HCT116 (cell line): ENCODE measurements at regions not wholly inside any gene's neighbourhood (a gene's known extent, or its start where the extent isn't known, plus 50 kb on each side); places are given as distances from the start of the nearest gene placed in this dataset.

Source experiments
- ATAC-seq: fragments of 200-7000 bp; cut with Tn5 transposase; 2 replicates; pipeline ENCODE4 v1.9.1; 2020; ENCODE audit warnings: mild to moderate bottlenecking, moderate library complexity
- BruUV-seq: library from RNA; stranded (reverse); fragments of 400-500 nt; replicated peaks from 2 replicates; lab custom pipeline; 2021; lab: Mats Ljungman, UMichigan
- CTCF ChIA-PET: fragments of 300-600 bp; sonication (Branson Sonifier 250); formaldehyde crosslinking; loops from one replicate; lab custom pipeline; 2021; ENCODE audit warnings: antibody characterized with exemption; lab: Charles Lee
- POLR2A ChIA-PET: fragments of 300-600, 350-600 bp; sonication (Branson Sonifier 250); formaldehyde crosslinking; loops from one replicate; lab custom pipeline; 2021; ENCODE audit warnings: antibody characterized with exemption; lab: Charles Lee
- RAD21 ChIA-PET, 2 experiments: fragments of 300-600 bp; sonication (Branson Sonifier 250); formaldehyde crosslinking; loops; one replicate each; lab custom pipeline; 2023; ENCODE audit warnings: low total read pairs in 2 of 2; ENCODE audit not compliant: uncharacterized antibody in 2 of 2, unreplicated experiment in 2 of 2, low non-redundant PET in 1 of 2; lab: Charles Lee
- DNase-seq: peaks from one replicate; pipeline ENCODE4 v3.0.0-alpha.2; 2010; ENCODE audit warnings: low read depth, low spot score
- H2AFZ ChIP-seq: fragments of 200-600 bp; shearing (Covaris generic), sonication (generic); 2 replicates; pipeline ENCODE4 v1.6.1; 2017; ENCODE audit warnings: low read depth, mixed run types, mixed read lengths, antibody characterized with exemption, low read length; ENCODE audit not compliant: poor library complexity, severe bottlenecking
- H3K27ac ChIP-seq: 2 replicates; pipeline ENCODE4 v1.5.1; 2012; ENCODE audit warnings: low read depth, low read length
- H3K27me3 ChIP-seq: fragments of 200-600 bp; sonication (generic); 2 replicates; pipeline ENCODE4 v1.6.1; 2016; ENCODE audit warnings: mixed run types, low read length, mixed read lengths; ENCODE audit not compliant: insufficient read depth
- H3K36me3 ChIP-seq, 2 experiments: fragments of 200-500 bp in 1 of 2; fragments of 200-600 bp in 1 of 2; sonication (Bioruptor generic) in 1 of 2; sonication (generic) in 1 of 2; 2 replicates each; pipeline versions ENCODE4 v1.5.1 to v1.6.1; 2014 to 2016; ENCODE audit warnings: low read length in 2 of 2, inconsistent platforms in 1 of 2, mixed read lengths in 1 of 2, mixed run types in 1 of 2; ENCODE audit not compliant: insufficient read depth in 2 of 2, control insufficient read depth in 1 of 2
- H3K4me1 ChIP-seq, 2 experiments: fragments of 200-600 bp in 1 of 2; sonication (generic) in 1 of 2; 2 replicates each; pipeline versions ENCODE4 v1.5.1 to v1.6.1; 2012 to 2017; ENCODE audit warnings: low read length in 2 of 2, inconsistent platforms in 1 of 2, mild to moderate bottlenecking in 1 of 2, mixed read lengths in 1 of 2, mixed run types in 1 of 2, moderate library complexity in 1 of 2; ENCODE audit not compliant: insufficient read depth in 2 of 2, control insufficient read depth in 1 of 2
- H3K4me2 ChIP-seq: fragments of 200-600 bp; sonication (generic); 2 replicates; pipeline ENCODE4 v1.6.1; 2017; ENCODE audit warnings: mixed run types, low read length, mixed read lengths
- H3K4me3 ChIP-seq, 2 experiments: fragments of 200-600 bp in 1 of 2; sonication (generic) in 1 of 2; replicated peaks in 1 of 2; 2 replicates each; pipeline ENCODE4 v1.5.1; 2011 to 2016; ENCODE audit warnings: low read length in 2 of 2, control low read depth in 1 of 2, low read depth in 1 of 2, mild to moderate bottlenecking in 1 of 2, mixed read lengths in 1 of 2, mixed run types in 1 of 2
- H3K79me2 ChIP-seq: fragments of 200-600 bp; sonication (generic); 2 replicates; pipeline ENCODE4 v1.6.1; 2017; ENCODE audit warnings: mild to moderate bottlenecking, mixed run types, low read length, moderate library complexity, mixed read lengths; ENCODE audit not compliant: insufficient read depth
- H3K9ac ChIP-seq: fragments of 200-600 bp; sonication (generic); 2 replicates; pipeline ENCODE4 v1.6.1; 2016; ENCODE audit warnings: low read length, mixed read lengths
- H3K9me2 ChIP-seq: fragments of 200-600 bp; sonication (generic), shearing (Covaris generic); 2 replicates; pipeline ENCODE4 v1.6.1; 2017; ENCODE audit warnings: mixed run types, mild to moderate bottlenecking, moderate library complexity; ENCODE audit not compliant: insufficient read depth
- H3K9me3 ChIP-seq, 2 experiments: fragments of 200-500 bp in 1 of 2; fragments of 200-600 bp in 1 of 2; sonication (Bioruptor generic) in 1 of 2; sonication (generic) in 1 of 2; 2 replicates each; pipeline ENCODE4 v1.6.1; 2014 to 2017; ENCODE audit warnings: low read length in 2 of 2, mixed read lengths in 2 of 2, inconsistent platforms in 1 of 2, low read depth in 1 of 2, mild to moderate bottlenecking in 1 of 2, mixed run types in 1 of 2, moderate library complexity in 1 of 2; ENCODE audit not compliant: control insufficient read depth in 1 of 2, insufficient read depth in 1 of 2
- H4K20me1 ChIP-seq: fragments of 200-600 bp; sonication (generic), shearing (Covaris generic); 2 replicates; pipeline ENCODE4 v1.6.1; 2017; ENCODE audit warnings: mixed run types, mild to moderate bottlenecking, moderate library complexity; ENCODE audit not compliant: insufficient read depth
- CEBPB ChIP-seq: IDR thresholded peaks from 2 replicates; pipeline ENCODE4 v1.6.1; 2012; ENCODE audit warnings: low read depth
- POLR2AphosphoS5 ChIP-seq: IDR thresholded peaks from 2 replicates; pipeline ENCODE4 v1.6.1; 2011; ENCODE audit warnings: mild to moderate bottlenecking, low read depth, low read length, moderate library complexity
- REST ChIP-seq: IDR thresholded peaks from 2 replicates; pipeline ENCODE4 v1.6.1; 2012; ENCODE audit warnings: low read depth
- YY1 ChIP-seq: IDR thresholded peaks from 2 replicates; pipeline ENCODE4 v1.6.1; 2011; ENCODE audit warnings: low read length, low read depth, moderate library complexity, mild to moderate bottlenecking; ENCODE audit not compliant: insufficient replicate concordance; ENCODE audit errors: extremely low read depth
- ZBTB33 ChIP-seq: IDR thresholded peaks from 2 replicates; pipeline ENCODE4 v1.6.1; 2011; ENCODE audit warnings: mild to moderate bottlenecking, low read length, moderate library complexity; ENCODE audit not compliant: insufficient replicate concordance; ENCODE audit errors: extremely low read depth
- intact Hi-C: fragments of 100-400 bp; cut with micrococcal nuclease; formaldehyde crosslinking; loops from 2 replicates; pipeline ENCODE4 v1.10.0; 2022
- TF ChIP-seq, protein P1 (sequence below): IDR thresholded peaks from 2 replicates; pipeline ENCODE4 v1.6.1; 2012

- no TSS peak for BruUV-seq
- CTCF ChIA-PET: no interaction called here
Observed at GRCh38 chr10:20418286-20418685, 478.8 kb downstream of the NEBL start.

DNA sequence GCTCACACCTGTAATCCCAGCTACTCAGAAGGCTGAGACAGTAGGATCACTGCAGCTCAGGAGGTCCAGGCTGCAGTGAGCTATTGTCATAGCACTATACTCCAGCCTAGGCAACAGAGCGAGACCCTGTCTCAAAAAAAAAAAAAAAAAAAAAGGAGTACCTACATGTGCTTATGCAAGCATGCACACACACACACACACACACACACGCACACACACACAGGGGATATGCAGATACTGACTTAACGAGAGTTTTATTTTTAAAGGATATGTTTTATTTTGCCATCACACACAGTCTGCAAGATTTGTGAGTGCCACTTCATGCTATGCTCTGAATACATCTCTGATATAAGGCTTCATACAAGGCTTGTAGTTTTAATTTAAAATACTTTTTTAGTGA is 479.3 kb downstream of the NEBL start:
- Histone ChIP-seq H3K9ac (no peak overlapping the region), H3K27me3 (no peaks in the 10 kb centered on the region), H2AFZ (no peak overlapping the region), H3K27ac (no peak overlapping the region), H4K20me1 (no peaks in the 10 kb centered on the region), H3K4me3 (no peak overlapping the region), H3K9me2 (no peaks in the 10 kb centered on the region), H3K4me1 (no peaks in the 10 kb centered on the region), H3K79me2 (no peaks in the 10 kb centered on the region), H3K9me3 (peaks cover 3 to 13% of the 10 kb centered on the region in 2 experiments; a peak in 2 of 4 replicates), H3K4me2 (no peak overlapping the region), H3K36me3 (no peaks in the 10 kb centered on the region)
- intact Hi-C loops: no loop called here
- ATAC-seq (no peak), DNase-seq (no peak)
- POLR2A ChIA-PET: no interaction called here
- TF ChIP-seq REST: no peak
- TF ChIP-seq POLR2AphosphoS5: no peak
- CTCF ChIA-PET: no interaction called here
- no TSS peak for BruUV-seq
- RAD21 ChIA-PET: no interaction called here

More at GRCh38 chr10:20418286-20418685, 478.8 kb downstream of the NEBL start:
- Histone ChIP-seq H3K9me3 (peaks cover 3 to 13% of the 10 kb centered on the region in 2 experiments; a peak in 2 of 4 replicates), H3K4me3 (no peak overlapping the region), H3K9ac (no peak overlapping the region), H3K36me3 (no peaks in the 10 kb centered on the region), H3K79me2 (no peaks in the 10 kb centered on the region), H3K4me1 (no peaks in the 10 kb centered on the region), H2AFZ (no peak overlapping the region), H3K9me2 (no peaks in the 10 kb centered on the region), H3K27ac (no peak overlapping the region), H3K4me2 (no peak overlapping the region), H3K27me3 (no peaks in the 10 kb centered on the region), H4K20me1 (no peaks in the 10 kb centered on the region)
- ChIA-PET POLR2A (no interaction called here), RAD21 (no interaction called here)
- ATAC-seq (no peak), DNase-seq (no peak)
- intact Hi-C loops: no loop called here
- TF ChIP-seq ZBTB33: no peak
- TF ChIP-seq CEBPB: no peak
- no peak for TF ChIP-seq POLR2AphosphoS5
- TF ChIP-seq, protein P1, sequence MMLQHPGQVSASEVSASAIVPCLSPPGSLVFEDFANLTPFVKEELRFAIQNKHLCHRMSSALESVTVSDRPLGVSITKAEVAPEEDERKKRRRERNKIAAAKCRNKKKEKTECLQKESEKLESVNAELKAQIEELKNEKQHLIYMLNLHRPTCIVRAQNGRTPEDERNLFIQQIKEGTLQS: no peak
- no peak for TF ChIP-seq YY1
